ENCODE measurements at regions not wholly inside any gene's neighbourhood (a gene's known extent, or its start where the extent isn't known, plus 50 kb on each side); places are given as distances from the start of the nearest gene placed in this dataset.

DNA sequence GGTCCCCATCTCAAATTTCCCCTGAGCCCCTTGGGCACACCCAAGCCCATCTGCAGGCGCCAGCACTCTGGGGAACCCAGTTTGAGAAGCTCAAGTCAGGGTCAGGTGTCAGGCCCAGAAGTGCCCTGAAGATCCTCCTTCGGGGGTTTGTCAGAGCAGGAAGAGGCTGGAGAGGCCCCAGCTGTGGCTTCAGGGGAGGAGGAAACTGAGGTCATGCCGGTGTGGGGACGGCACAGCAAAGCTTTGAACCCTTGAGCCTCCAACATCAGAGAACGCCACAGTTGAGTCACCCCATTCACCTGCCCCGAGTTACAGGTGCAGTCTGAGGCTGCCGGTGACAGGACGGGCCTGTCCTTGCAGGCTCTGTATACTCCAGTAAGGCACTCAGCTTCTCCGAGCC lies 140.2 kb upstream of the CIBAR2 start:
- Histone ChIP-seq H3K4me1 (ENCODE audit: control insufficient read depth in 1 of 2, insufficient read depth in 2 of 2, low read depth in 1 of 2, low read length in 1 of 2) (peaks cover 0 to 58% of the 10 kb centered on the region in 2 experiments; a peak in 1 of 4 replicates), H3K9me2 (no peaks in the 10 kb centered on the region), H3K79me2 (ENCODE audit: insufficient read depth) (no peaks in the 10 kb centered on the region; the same call in 1 of the 2 replicates), H3K9me3 (no peaks in the 10 kb centered on the region), H3K27me3 (ENCODE audit: insufficient read depth) (no peaks in the 10 kb centered on the region), H2AFZ (ENCODE audit: low read depth) (no peak overlapping the region), H3K36me3 (replicated peaks in 1 of 2; ENCODE audit: control insufficient read depth in 1 of 2, insufficient read depth in 2 of 2, low read length in 1 of 2) (no peaks in the 10 kb centered on the region), H3K4me3 (ENCODE audit: low read depth in 2 of 2, low read length in 1 of 2) (no peak overlapping the region), H3K4me2 (no peak overlapping the region), H3F3A (replicated peaks; ENCODE audit: insufficient read depth) (peaks cover 9% of the 10 kb centered on the region), H3K9ac (no peak overlapping the region), H3K27ac (ENCODE audit: low read depth in 2 of 2, low read length in 1 of 2) (peak overlapping the region in 1 of 2 experiments; percentile 44; a peak in 1 of 4 replicates), H4K20me1 (ENCODE audit: insufficient read depth) (peaks cover 13% of the 10 kb centered on the region)
- 92% methylated on average over 8 of the region's 9 CpGs for WGBS (ENCODE audit: low lambda C conversion rate)
- POLR2A ChIA-PET, result no interaction called here
- CTCF ChIA-PET, result interaction anchor here (0.6 to 11.7 kb wide), 60 partner anchors 7 to 379 kb away, joined by 3 to 180 read pairs (median 5); partner anchors contain the start of gene CIBAR2
- TF ChIP-seq, protein P1, sequence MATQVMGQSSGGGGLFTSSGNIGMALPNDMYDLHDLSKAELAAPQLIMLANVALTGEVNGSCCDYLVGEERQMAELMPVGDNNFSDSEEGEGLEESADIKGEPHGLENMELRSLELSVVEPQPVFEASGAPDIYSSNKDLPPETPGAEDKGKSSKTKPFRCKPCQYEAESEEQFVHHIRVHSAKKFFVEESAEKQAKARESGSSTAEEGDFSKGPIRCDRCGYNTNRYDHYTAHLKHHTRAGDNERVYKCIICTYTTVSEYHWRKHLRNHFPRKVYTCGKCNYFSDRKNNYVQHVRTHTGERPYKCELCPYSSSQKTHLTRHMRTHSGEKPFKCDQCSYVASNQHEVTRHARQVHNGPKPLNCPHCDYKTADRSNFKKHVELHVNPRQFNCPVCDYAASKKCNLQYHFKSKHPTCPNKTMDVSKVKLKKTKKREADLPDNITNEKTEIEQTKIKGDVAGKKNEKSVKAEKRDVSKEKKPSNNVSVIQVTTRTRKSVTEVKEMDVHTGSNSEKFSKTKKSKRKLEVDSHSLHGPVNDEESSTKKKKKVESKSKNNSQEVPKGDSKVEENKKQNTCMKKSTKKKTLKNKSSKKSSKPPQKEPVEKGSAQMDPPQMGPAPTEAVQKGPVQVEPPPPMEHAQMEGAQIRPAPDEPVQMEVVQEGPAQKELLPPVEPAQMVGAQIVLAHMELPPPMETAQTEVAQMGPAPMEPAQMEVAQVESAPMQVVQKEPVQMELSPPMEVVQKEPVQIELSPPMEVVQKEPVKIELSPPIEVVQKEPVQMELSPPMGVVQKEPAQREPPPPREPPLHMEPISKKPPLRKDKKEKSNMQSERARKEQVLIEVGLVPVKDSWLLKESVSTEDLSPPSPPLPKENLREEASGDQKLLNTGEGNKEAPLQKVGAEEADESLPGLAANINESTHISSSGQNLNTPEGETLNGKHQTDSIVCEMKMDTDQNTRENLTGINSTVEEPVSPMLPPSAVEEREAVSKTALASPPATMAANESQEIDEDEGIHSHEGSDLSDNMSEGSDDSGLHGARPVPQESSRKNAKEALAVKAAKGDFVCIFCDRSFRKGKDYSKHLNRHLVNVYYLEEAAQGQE (IDR thresholded peaks at IDR 0.05; ENCODE audit: low read depth, low read length), result no peak
- no peak for TF ChIP-seq MAX (IDR thresholded peaks at IDR 0.05; ENCODE audit: low read depth)
- TF ChIP-seq PBX3 (IDR thresholded peaks at IDR 0.05), result no peak
- no peak for TF ChIP-seq FOXJ3 (CRISPR knock-in tag; IDR thresholded peaks at IDR 0.05)
- TF ChIP-seq POLR2AphosphoS5 (IDR thresholded peaks at IDR 0.05; ENCODE audit: low read depth, low read length), result no peak
- TF ChIP-seq YY1 (IDR thresholded peaks at IDR 0.05; ENCODE audit: low read depth), result no peak
- no peak for TF ChIP-seq TAF1 (IDR thresholded peaks at IDR 0.05; ENCODE audit: borderline replicate concordance, low read depth, low read length)
- TF ChIP-seq EP300 (IDR thresholded peaks at IDR 0.05; ENCODE audit: borderline replicate concordance in 1 of 2, low read depth in 1 of 2, low read length in 1 of 2), result no peak
- TF ChIP-seq, protein P2, sequence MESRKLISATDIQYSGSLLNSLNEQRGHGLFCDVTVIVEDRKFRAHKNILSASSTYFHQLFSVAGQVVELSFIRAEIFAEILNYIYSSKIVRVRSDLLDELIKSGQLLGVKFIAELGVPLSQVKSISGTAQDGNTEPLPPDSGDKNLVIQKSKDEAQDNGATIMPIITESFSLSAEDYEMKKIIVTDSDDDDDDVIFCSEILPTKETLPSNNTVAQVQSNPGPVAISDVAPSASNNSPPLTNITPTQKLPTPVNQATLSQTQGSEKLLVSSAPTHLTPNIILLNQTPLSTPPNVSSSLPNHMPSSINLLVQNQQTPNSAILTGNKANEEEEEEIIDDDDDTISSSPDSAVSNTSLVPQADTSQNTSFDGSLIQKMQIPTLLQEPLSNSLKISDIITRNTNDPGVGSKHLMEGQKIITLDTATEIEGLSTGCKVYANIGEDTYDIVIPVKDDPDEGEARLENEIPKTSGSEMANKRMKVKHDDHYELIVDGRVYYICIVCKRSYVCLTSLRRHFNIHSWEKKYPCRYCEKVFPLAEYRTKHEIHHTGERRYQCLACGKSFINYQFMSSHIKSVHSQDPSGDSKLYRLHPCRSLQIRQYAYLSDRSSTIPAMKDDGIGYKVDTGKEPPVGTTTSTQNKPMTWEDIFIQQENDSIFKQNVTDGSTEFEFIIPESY (IDR thresholded peaks at IDR 0.05; ENCODE audit: borderline replicate concordance, low read depth), result no peak
- no peak for TF ChIP-seq NFIC (IDR thresholded peaks at IDR 0.05; ENCODE audit: borderline replicate concordance)
- no peak for TF ChIP-seq TEAD4 (IDR thresholded peaks at IDR 0.05; ENCODE audit: borderline replicate concordance, insufficient read depth)
- no peak for DNase-seq
